Choroid plexus epithelial cell (primary cell): ENCODE measurements at regions not wholly inside any gene's neighbourhood (a gene's known extent, or its start where the extent isn't known, plus 50 kb on each side); places are given as distances from the start of the nearest gene placed in this dataset.

Source experiments
- DNase-seq: peaks from one replicate; pipeline ENCODE4 v3.0.0-alpha.2; 2010; ENCODE audit warnings: low read depth
- H3K4me3 ChIP-seq: 2 replicates; pipeline ENCODE4 v1.5.1; 2011; ENCODE audit warnings: low read depth, mild to moderate bottlenecking, control low read depth, low read length, moderate library complexity
- TF ChIP-seq, protein P1 (sequence below): conservative IDR thresholded peaks from 2 replicates; pipeline ENCODE4 v1.5.1; 2011; ENCODE audit warnings: low read depth, mild to moderate bottlenecking, control low read depth, inconsistent platforms, low read length, moderate library complexity

DNA sequence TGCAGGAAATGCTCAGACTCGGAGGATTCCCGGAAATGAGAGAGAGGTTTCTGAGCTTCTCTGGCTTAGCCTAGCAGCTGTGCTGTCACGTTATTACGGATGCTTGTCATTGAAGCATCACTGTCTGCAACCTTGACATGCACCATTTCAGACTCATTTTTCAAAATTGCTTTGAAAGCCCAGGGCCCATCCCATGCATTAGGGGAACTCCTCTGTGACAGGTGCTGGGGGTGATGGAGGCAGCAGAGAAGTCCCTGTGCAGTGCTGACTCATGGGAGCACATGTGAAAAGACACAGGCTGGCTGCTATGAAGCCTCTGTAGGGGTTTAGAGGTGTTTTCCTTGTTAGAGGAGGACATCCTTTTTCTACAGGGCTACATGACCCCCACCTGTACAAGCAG lies 214.0 kb upstream of the MPHOSPH6 start:
- no peak for DNase-seq
- no peak overlapping the region for H3K4me3 ChIP-seq
- TF ChIP-seq, protein P1, sequence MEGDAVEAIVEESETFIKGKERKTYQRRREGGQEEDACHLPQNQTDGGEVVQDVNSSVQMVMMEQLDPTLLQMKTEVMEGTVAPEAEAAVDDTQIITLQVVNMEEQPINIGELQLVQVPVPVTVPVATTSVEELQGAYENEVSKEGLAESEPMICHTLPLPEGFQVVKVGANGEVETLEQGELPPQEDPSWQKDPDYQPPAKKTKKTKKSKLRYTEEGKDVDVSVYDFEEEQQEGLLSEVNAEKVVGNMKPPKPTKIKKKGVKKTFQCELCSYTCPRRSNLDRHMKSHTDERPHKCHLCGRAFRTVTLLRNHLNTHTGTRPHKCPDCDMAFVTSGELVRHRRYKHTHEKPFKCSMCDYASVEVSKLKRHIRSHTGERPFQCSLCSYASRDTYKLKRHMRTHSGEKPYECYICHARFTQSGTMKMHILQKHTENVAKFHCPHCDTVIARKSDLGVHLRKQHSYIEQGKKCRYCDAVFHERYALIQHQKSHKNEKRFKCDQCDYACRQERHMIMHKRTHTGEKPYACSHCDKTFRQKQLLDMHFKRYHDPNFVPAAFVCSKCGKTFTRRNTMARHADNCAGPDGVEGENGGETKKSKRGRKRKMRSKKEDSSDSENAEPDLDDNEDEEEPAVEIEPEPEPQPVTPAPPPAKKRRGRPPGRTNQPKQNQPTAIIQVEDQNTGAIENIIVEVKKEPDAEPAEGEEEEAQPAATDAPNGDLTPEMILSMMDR, result no peak

GRCh38 chr16:82382521-82382920 lies 212.5 kb upstream of the MPHOSPH6 start:
- no peak overlapping the region for H3K4me3 ChIP-seq
- no peak for DNase-seq
- TF ChIP-seq, protein P1, result no peak

- H3K4me3 ChIP-seq, result no peak overlapping the region
- TF ChIP-seq, protein P1, result no peak
- no peak for DNase-seq
Measured at GRCh38 chr16:82379551-82379950, 209.5 kb upstream of the MPHOSPH6 start.

DNA sequence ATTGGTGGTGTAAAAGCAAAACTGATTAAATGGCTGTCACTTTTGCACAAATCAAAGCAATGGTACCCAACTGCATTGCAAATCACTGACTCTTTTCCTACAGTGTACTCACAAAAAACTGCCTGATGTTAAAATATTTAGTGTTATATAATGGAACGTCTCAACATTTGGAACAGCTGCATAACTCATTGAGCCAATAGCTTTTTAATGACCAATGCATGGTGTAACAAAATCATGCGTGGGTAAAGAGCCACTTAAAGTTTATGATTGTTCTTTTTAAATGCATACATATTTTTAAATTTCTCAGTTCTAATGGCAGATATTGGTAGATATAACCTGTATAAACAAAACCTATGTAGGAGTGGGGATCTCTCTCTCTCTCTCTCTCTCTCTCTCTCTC lies 204.0 kb upstream of the MPHOSPH6 start:
- no peak overlapping the region for H3K4me3 ChIP-seq
- TF ChIP-seq, protein P1, result no peak
- no peak for DNase-seq

DNA sequence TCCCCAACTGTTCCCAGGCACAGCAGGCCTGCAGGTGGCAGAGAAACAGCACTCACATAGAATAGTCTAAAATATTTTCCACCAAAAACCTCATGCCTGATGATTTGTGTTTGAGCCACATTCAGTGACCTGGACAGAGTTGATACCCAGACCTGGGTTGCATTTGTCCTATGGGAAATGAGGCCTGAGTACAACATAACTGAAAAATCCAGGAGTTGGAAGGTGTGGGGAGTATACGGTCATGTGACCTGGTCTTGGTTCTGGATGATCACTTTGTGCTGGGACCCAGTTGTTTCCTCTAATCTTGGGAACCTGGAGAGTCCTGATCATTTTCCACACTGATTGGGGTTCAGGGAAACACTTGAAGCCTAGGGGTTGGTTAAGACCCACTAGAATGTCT lies 200.3 kb upstream of the MPHOSPH6 start:
- no peak for DNase-seq
- TF ChIP-seq, protein P1, result no peak
- no peak overlapping the region for H3K4me3 ChIP-seq

- TF ChIP-seq, protein P1, result peak; percentile 50
- no peak overlapping the region for H3K4me3 ChIP-seq
- DNase-seq, result peak; percentile 52
Measured at GRCh38 chr16:82368041-82368440, 198.0 kb upstream of the MPHOSPH6 start.

GRCh38 chr16:82366462-82366861 lies 196.4 kb upstream of the MPHOSPH6 start:
- no peak for DNase-seq
- no peak overlapping the region for H3K4me3 ChIP-seq
- TF ChIP-seq, protein P1, result no peak
